SK-N-MC (cell line): ENCODE measurements at regions not wholly inside any gene's neighbourhood (a gene's known extent, or its start where the extent isn't known, plus 50 kb on each side); places are given as distances from the start of the nearest gene placed in this dataset.
"Not testable (repeated sequence)": the region's sequence is repeated elsewhere in the genome, so short reads cannot be mapped to it uniquely, and the experiment has no call there.

ENCODE experiments used
- EZH2 ChIP-seq: fragments of 200-600 bp; sonication (generic); IDR thresholded peaks from one replicate; pipeline ENCODE4 v1.6.1; 2017; ENCODE audit warnings: antibody characterized with exemption
- POLR2AphosphoS5 ChIP-seq: IDR thresholded peaks from 2 replicates; pipeline ENCODE4 v1.6.1; 2012; ENCODE audit warnings: mild to moderate bottlenecking, low read depth, low read length, borderline replicate concordance

DNA sequence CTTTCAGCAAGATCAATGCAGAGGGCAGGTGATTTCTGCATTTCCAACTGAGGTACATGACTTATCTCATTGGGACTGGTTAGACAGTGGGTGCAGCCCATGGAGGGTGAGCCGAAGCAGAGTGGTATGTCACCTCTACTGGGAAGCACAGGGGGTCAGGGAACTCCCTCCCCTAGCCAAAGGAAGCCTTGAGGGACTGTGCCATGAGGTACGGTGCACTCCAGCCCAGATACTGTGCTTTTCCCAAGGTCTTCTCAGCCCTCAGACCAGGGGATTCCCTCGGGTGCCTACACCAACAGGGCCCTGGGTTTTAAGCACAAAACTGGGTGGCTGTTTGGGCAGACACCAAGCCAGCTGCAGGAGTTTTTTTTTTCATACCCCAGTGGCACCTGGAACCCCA lies 329.5 kb upstream of the TMEFF2 start:
- not testable (repeated sequence) for TF ChIP-seq EZH2, POLR2AphosphoS5
